ENCODE measurements at regions not wholly inside any gene's neighbourhood (a gene's known extent, or its start where the extent isn't known, plus 50 kb on each side); places are given as distances from the start of the nearest gene placed in this dataset.

GRCh38 chr4:20378181-20378580 lies 126.5 kb downstream of the SLIT2 start:
- Histone ChIP-seq H4K20me1 (ENCODE audit: insufficient read depth, low read length) (no peaks in the 10 kb centered on the region), H3K9ac (ENCODE audit: insufficient read depth, low read depth, low read length) (no peak overlapping the region), H3K9me3 (ENCODE audit: low read length) (no peaks in the 10 kb centered on the region), H3K4me1 (ENCODE audit: insufficient read depth, low read length) (no peaks in the 10 kb centered on the region), H3K4me2 (ENCODE audit: low read depth, low read length) (no peak overlapping the region), H3K79me2 (ENCODE audit: insufficient read depth, low read length) (no peaks in the 10 kb centered on the region), H3K27me3 (ENCODE audit: control insufficient read depth in 1 of 2, insufficient read depth in 2 of 2, low read length in 2 of 2) (no peaks in the 10 kb centered on the region), H3K36me3 (replicated peaks in 1 of 2; ENCODE audit: control insufficient read depth in 1 of 2, insufficient read depth in 2 of 2, low read length in 2 of 2) (no peaks in the 10 kb centered on the region), H2AFZ (ENCODE audit: low read length) (no peak overlapping the region), H3K27ac (ENCODE audit: extremely low read length, insufficient read depth, low read length) (no peak overlapping the region), H3K4me3 (replicated peaks in 1 of 3; ENCODE audit: insufficient read depth in 1 of 3, low read depth in 2 of 3, low read length in 3 of 3) (no peak overlapping the region)
- no peak for DNase-seq (ENCODE audit: low spot score)
- in situ Hi-C loops (cut with HindIII; ENCODE audit: extremely low pct_ligation_motif_present, low pct_unique_long_range_greater_than_20kb) (no loop called here), intact Hi-C loops (cut with micrococcal nuclease; ENCODE audit: unreplicated experiment) (no loop called here)
- WGBS (ENCODE audit: low lambda C conversion rate) = 3% methylated on average over 1 of the region's 1 CpG
- ChIA-PET POLR2A (no interaction called here), CTCF (ENCODE audit: low intra/inter-chr PET ratio, low total read pairs) (no interaction called here)
- BruUV-seq (replicated peaks) = no TSS peak
- no peak for ATAC-seq
- TF ChIP-seq MYC (CRISPR knock-in tag; IDR thresholded peaks at IDR 0.05; ENCODE audit: borderline replicate concordance) (no peak), HMG20B (CRISPR knock-in tag; conservative IDR thresholded peaks at IDR 0.05) (no peak), NKX3-1 (CRISPR knock-in tag; IDR thresholded peaks at IDR 0.05) (no peak), PHB2 (IDR thresholded peaks at IDR 0.05; ENCODE audit: partially characterized antibody) (no peak), ZNF331 (CRISPR knock-in tag; IDR thresholded peaks at IDR 0.05) (no peak), DMAP1 (CRISPR knock-in tag; IDR thresholded peaks at IDR 0.05) (no peak), ZNF225 (CRISPR knock-in tag; IDR thresholded peaks at IDR 0.05) (no peak), ZNF746 (CRISPR knock-in tag; IDR thresholded peaks at IDR 0.05) (no peak), HOXD1 (CRISPR knock-in tag; IDR thresholded peaks at IDR 0.05) (no peak), SMARCE1 (IDR thresholded peaks at IDR 0.05; ENCODE audit: borderline replicate concordance) (no peak), ATF7 (IDR thresholded peaks at IDR 0.05) (no peak), ATF7 (CRISPR knock-in tag; IDR thresholded peaks at IDR 0.05) (no peak)
- TF ChIP-seq, protein P1, sequence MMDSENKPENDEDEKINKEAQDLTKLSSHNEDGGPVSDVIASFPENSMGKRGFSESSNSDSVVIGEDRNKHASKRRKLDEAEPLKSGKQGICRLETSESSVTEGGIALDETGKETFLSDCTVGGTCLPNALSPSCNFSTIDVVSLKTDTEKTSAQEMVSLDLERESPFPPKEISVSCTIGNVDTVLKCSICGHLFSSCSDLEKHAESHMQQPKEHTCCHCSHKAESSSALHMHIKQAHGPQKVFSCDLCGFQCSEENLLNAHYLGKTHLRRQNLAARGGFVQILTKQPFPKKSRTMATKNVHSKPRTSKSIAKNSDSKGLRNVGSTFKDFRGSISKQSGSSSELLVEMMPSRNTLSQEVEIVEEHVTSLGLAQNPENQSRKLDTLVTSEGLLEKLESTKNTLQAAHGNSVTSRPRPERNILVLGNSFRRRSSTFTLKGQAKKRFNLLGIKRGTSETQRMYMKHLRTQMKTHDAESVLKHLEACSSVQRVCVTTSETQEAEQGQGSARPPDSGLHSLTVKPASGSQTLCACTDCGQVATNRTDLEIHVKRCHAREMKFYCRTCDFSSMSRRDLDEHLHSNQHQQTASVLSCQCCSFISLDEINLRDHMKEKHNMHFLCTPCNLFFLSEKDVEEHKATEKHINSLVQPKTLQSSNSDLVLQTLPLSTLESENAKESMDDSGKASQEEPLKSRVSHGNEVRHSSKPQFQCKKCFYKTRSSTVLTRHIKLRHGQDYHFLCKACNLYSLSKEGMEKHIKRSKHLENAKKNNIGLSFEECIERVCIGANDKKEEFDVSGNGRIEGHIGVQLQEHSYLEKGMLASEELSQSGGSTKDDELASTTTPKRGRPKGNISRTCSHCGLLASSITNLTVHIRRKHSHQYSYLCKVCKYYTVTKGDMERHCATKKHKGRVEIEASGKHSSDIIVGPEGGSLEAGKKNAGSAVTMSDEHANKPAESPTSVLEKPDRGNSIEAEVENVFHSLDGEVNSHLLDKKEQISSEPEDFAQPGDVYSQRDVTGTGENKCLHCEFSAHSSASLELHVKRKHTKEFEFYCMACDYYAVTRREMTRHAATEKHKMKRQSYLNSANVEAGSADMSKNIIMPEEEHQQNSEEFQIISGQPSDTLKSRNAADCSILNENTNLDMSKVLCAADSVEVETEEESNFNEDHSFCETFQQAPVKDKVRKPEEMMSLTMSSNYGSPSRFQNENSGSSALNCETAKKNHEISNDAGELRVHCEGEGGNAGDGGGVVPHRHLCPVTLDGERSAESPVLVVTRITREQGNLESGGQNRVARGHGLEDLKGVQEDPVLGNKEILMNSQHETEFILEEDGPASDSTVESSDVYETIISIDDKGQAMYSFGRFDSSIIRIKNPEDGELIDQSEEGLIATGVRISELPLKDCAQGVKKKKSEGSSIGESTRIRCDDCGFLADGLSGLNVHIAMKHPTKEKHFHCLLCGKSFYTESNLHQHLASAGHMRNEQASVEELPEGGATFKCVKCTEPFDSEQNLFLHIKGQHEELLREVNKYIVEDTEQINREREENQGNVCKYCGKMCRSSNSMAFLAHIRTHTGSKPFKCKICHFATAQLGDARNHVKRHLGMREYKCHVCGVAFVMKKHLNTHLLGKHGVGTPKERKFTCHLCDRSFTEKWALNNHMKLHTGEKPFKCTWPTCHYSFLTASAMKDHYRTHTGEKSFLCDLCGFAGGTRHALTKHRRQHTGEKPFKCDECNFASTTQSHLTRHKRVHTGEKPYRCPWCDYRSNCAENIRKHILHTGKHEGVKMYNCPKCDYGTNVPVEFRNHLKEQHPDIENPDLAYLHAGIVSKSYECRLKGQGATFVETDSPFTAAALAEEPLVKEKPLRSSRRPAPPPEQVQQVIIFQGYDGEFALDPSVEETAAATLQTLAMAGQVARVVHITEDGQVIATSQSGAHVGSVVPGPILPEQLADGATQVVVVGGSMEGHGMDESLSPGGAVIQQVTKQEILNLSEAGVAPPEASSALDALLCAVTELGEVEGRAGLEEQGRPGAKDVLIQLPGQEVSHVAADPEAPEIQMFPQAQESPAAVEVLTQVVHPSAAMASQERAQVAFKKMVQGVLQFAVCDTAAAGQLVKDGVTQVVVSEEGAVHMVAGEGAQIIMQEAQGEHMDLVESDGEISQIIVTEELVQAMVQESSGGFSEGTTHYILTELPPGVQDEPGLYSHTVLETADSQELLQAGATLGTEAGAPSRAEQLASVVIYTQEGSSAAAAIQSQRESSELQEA (CRISPR knock-in tag; IDR thresholded peaks at IDR 0.05; ENCODE audit: not compliant biosample characterization) = no peak
- TF ChIP-seq, protein P2, sequence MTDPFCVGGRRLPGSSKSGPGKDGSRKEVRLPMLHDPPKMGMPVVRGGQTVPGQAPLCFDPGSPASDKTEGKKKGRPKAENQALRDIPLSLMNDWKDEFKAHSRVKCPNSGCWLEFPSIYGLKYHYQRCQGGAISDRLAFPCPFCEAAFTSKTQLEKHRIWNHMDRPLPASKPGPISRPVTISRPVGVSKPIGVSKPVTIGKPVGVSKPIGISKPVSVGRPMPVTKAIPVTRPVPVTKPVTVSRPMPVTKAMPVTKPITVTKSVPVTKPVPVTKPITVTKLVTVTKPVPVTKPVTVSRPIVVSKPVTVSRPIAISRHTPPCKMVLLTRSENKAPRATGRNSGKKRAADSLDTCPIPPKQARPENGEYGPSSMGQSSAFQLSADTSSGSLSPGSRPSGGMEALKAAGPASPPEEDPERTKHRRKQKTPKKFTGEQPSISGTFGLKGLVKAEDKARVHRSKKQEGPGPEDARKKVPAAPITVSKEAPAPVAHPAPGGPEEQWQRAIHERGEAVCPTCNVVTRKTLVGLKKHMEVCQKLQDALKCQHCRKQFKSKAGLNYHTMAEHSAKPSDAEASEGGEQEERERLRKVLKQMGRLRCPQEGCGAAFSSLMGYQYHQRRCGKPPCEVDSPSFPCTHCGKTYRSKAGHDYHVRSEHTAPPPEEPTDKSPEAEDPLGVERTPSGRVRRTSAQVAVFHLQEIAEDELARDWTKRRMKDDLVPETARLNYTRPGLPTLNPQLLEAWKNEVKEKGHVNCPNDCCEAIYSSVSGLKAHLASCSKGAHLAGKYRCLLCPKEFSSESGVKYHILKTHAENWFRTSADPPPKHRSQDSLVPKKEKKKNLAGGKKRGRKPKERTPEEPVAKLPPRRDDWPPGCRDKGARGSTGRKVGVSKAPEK (CRISPR knock-in tag; IDR thresholded peaks at IDR 0.05; ENCODE audit: borderline replicate concordance) = no peak
- FAIRE-seq = no peak
